GM19372 (cell line): ENCODE measurements at regions not wholly inside any gene's neighbourhood (a gene's known extent, or its start where the extent isn't known, plus 50 kb on each side); places are given as distances from the start of the nearest gene placed in this dataset.

ENCODE experiments used
- ATAC-seq: cut with Tn5 transposase; IDR thresholded peaks from one replicate; pipeline ENCODE4 v1.9.1; 2021; ENCODE audit warnings: mild to moderate bottlenecking, low read depth, moderate library complexity; ENCODE audit not compliant: unreplicated experiment

- ATAC-seq, result no peak
These were observed 1274.0 kb upstream of the C9orf72 start for GRCh38 chr9:28847331-28847730.

GRCh38 chr9:28848671-28849070 is 1275.4 kb upstream of the C9orf72 start:
- no peak for ATAC-seq

- ATAC-seq, result no peak
These were observed 1280.2 kb upstream of the C9orf72 start for GRCh38 chr9:28853477-28853876.

GRCh38 chr9:28866951-28867350 is 1293.7 kb upstream of the C9orf72 start:
- no peak for ATAC-seq

GRCh38 chr9:28868228-28868990 is 1295.1 kb upstream of the C9orf72 start:
- ATAC-seq, result no peak

- no peak for ATAC-seq
These were observed 1309.2 kb upstream of the C9orf72 start for GRCh38 chr9:28882529-28882928.

- ATAC-seq, result no peak
These were observed 1310.0 kb upstream of the C9orf72 start for GRCh38 chr9:28883234-28883633.

GRCh38 chr9:28887188-28887884 is 1314.1 kb upstream of the C9orf72 start:
- no peak for ATAC-seq

GRCh38 chr9:28888806-28889205 is 1315.5 kb upstream of the C9orf72 start:
- ATAC-seq, result no peak

GRCh38 chr9:28892538-28892937 is 1319.3 kb upstream of the C9orf72 start:
- no peak for ATAC-seq

GRCh38 chr9:28899267-28899666 is 1326.0 kb upstream of the C9orf72 start:
- ATAC-seq, result no peak

GRCh38 chr9:28899926-28900325 is 1326.6 kb upstream of the C9orf72 start:
- ATAC-seq, result no peak

GRCh38 chr9:28900406-28900805 is 1327.1 kb upstream of the C9orf72 start:
- no peak for ATAC-seq

- ATAC-seq, result no peak
These were observed 1336.2 kb upstream of the C9orf72 start for GRCh38 chr9:28909526-28909925.

- no peak for ATAC-seq
These were observed 1339.3 kb upstream of the C9orf72 start for GRCh38 chr9:28912621-28913020.

- no peak for ATAC-seq
These were observed 1342.1 kb upstream of the C9orf72 start for GRCh38 chr9:28915202-28915930.

- no peak for ATAC-seq
These were observed 1343.1 kb upstream of the C9orf72 start for GRCh38 chr9:28916348-28916747.

- ATAC-seq, result no peak
These were observed 1348.7 kb upstream of the C9orf72 start for GRCh38 chr9:28921857-28922500.

- ATAC-seq, result no peak
These were observed 1349.6 kb upstream of the C9orf72 start for GRCh38 chr9:28922891-28923290.

GRCh38 chr9:28923351-28923750 is 1350.1 kb upstream of the C9orf72 start:
- no peak for ATAC-seq

GRCh38 chr9:28925157-28925556 is 1351.9 kb upstream of the C9orf72 start:
- ATAC-seq, result no peak
